Osteoblast (primary cell): ENCODE measurements at regions not wholly inside any gene's neighbourhood (a gene's known extent, or its start where the extent isn't known, plus 50 kb on each side); places are given as distances from the start of the nearest gene placed in this dataset.

Experiments used
- DNase-seq: peaks from one replicate; pipeline ENCODE4 v3.0.0; 2011; ENCODE audit warnings: low spot score, mixed read lengths; ENCODE audit not compliant: insufficient read length; ENCODE audit errors: missing footprints
- H2AFZ ChIP-seq: 2 replicates; pipeline ENCODE4 v1.6.0; 2011; ENCODE audit warnings: mild to moderate bottlenecking, low read length
- H3K27ac ChIP-seq: 2 replicates; pipeline ENCODE4 v1.5.1; 2011; ENCODE audit warnings: mild to moderate bottlenecking, low read depth, low read length, moderate library complexity
- H3K27me3 ChIP-seq: 2 replicates; pipeline ENCODE4 v1.6.0; 2012; ENCODE audit warnings: mild to moderate bottlenecking, control low read depth, inconsistent platforms, low read length, moderate library complexity; ENCODE audit not compliant: insufficient read depth
- H3K36me3 ChIP-seq: 2 replicates; pipeline ENCODE4 v1.5.1; 2011; ENCODE audit warnings: mild to moderate bottlenecking, low read length, control low read depth, moderate library complexity; ENCODE audit not compliant: insufficient read depth
- H3K4me1 ChIP-seq: 2 replicates; pipeline ENCODE4 v1.5.1; 2011; ENCODE audit warnings: mild to moderate bottlenecking, low read length, control low read depth, moderate library complexity; ENCODE audit not compliant: insufficient read depth
- H3K4me2 ChIP-seq: 2 replicates; pipeline ENCODE4 v1.6.0; 2011; ENCODE audit warnings: mild to moderate bottlenecking, low read length; ENCODE audit not compliant: insufficient read depth
- H3K4me3 ChIP-seq: fragments of 200-600 bp; sonication (generic); 3 replicates; pipeline ENCODE4 v1.5.1; 2012; ENCODE audit warnings: mild to moderate bottlenecking, low read length, inconsistent platforms; ENCODE audit not compliant: insufficient read depth
- H3K79me2 ChIP-seq: 2 replicates; pipeline ENCODE4 v1.6.0; 2012; ENCODE audit warnings: mild to moderate bottlenecking, low read length, control low read depth, inconsistent platforms; ENCODE audit not compliant: insufficient read depth
- H3K9me3 ChIP-seq: 2 replicates; pipeline ENCODE4 v1.5.1; 2011; ENCODE audit warnings: low read depth, low read length, control low read depth
- H4K20me1 ChIP-seq: 2 replicates; pipeline ENCODE4 v1.6.0; 2012; ENCODE audit warnings: mild to moderate bottlenecking, low read length, control low read depth; ENCODE audit not compliant: insufficient read depth
- CTCF ChIP-seq: IDR thresholded peaks from 2 replicates; pipeline ENCODE4 v1.5.1; 2011; ENCODE audit warnings: mild to moderate bottlenecking, low read depth, low read length, moderate library complexity; ENCODE audit errors: extremely low read depth

- Histone ChIP-seq H3K4me2 (no peak overlapping the region), H3K4me3 (no peak overlapping the region), H3K9me3 (no peaks in the 10 kb centered on the region), H3K27me3 (no peaks in the 10 kb centered on the region), H3K79me2 (no peaks in the 10 kb centered on the region), H3K36me3 (no peaks in the 10 kb centered on the region), H3K4me1 (no peaks in the 10 kb centered on the region), H2AFZ (no peak overlapping the region), H4K20me1 (no peaks in the 10 kb centered on the region), H3K27ac (no peak overlapping the region)
- DNase-seq: no peak
- no peak for TF ChIP-seq CTCF
These were observed 65.2 kb downstream of the DMRT2 start for GRCh38 chr9:1115370-1115769.

GRCh38 chr9:1117439-1117838 is 67.3 kb downstream of the DMRT2 start:
- no peak for DNase-seq
- Histone ChIP-seq H3K79me2 (no peaks in the 10 kb centered on the region), H3K4me2 (no peak overlapping the region), H3K27ac (no peak overlapping the region), H3K4me1 (no peaks in the 10 kb centered on the region), H2AFZ (no peak overlapping the region), H4K20me1 (no peaks in the 10 kb centered on the region), H3K27me3 (no peaks in the 10 kb centered on the region), H3K4me3 (no peak overlapping the region), H3K9me3 (no peaks in the 10 kb centered on the region), H3K36me3 (no peaks in the 10 kb centered on the region)
- no peak for TF ChIP-seq CTCF

- no peak for DNase-seq
- TF ChIP-seq CTCF: no peak
- Histone ChIP-seq H3K79me2 (no peaks in the 10 kb centered on the region), H3K36me3 (no peaks in the 10 kb centered on the region), H3K27ac (no peak overlapping the region), H3K27me3 (no peaks in the 10 kb centered on the region), H3K4me2 (no peak overlapping the region), H3K4me3 (no peak overlapping the region), H3K9me3 (no peaks in the 10 kb centered on the region), H3K4me1 (no peaks in the 10 kb centered on the region), H4K20me1 (no peaks in the 10 kb centered on the region), H2AFZ (no peak overlapping the region)
These were observed 70.5 kb downstream of the DMRT2 start for GRCh38 chr9:1120500-1121165.

- Histone ChIP-seq H3K79me2 (no peaks in the 10 kb centered on the region), H3K4me3 (no peak overlapping the region), H2AFZ (no peak overlapping the region), H3K27ac (no peak overlapping the region), H3K9me3 (no peaks in the 10 kb centered on the region), H3K27me3 (no peaks in the 10 kb centered on the region), H4K20me1 (no peaks in the 10 kb centered on the region), H3K4me2 (no peak overlapping the region), H3K4me1 (no peaks in the 10 kb centered on the region), H3K36me3 (no peaks in the 10 kb centered on the region)
- TF ChIP-seq CTCF: no peak
- no peak for DNase-seq
These were observed 75.6 kb downstream of the DMRT2 start for GRCh38 chr9:1125741-1126140.
